HEK293 (cell line): ENCODE measurements at regions not wholly inside any gene's neighbourhood (a gene's known extent, or its start where the extent isn't known, plus 50 kb on each side); places are given as distances from the start of the nearest gene placed in this dataset.

Source experiments
- CTCF ChIA-PET: fragments of 350-600 bp; formaldehyde crosslinking; extraction: SDS; loops from one replicate; lab custom pipeline; 2021; ENCODE audit warnings: antibody characterized with exemption; lab: Yijun Ruan, JAX
- POLR2A ChIA-PET: fragments of 300-600 bp; formaldehyde crosslinking; extraction: SDS; loops from one replicate; lab custom pipeline; 2020; ENCODE audit warnings: antibody characterized with exemption, inconsistent platforms; lab: Yijun Ruan, JAX
- H3K27ac ChIP-seq: fragments of 200-500 bp; sonication (Bioruptor generic); 2 replicates; pipeline ENCODE4 v1.5.1; 2014; ENCODE audit warnings: low read depth, low read length, control low read depth, inconsistent platforms; ENCODE audit errors: extremely low read depth
- H3K36me3 ChIP-seq, 2 experiments: fragments of 200-500 bp in 1 of 2; sonication (Bioruptor generic) in 1 of 2; 1 replicate in 1 of 2; 2 replicates in 1 of 2; pipeline ENCODE4 v1.5.1; 2014 to 2017; ENCODE audit warnings: inconsistent platforms in 2 of 2, low read length in 2 of 2; ENCODE audit not compliant: control insufficient read depth in 2 of 2, insufficient read depth in 1 of 2
- H3K4me1 ChIP-seq: fragments of 200-500 bp; sonication (Bioruptor generic); 2 replicates; pipeline ENCODE4 v1.5.1; 2014; ENCODE audit warnings: mild to moderate bottlenecking, low read length, inconsistent platforms; ENCODE audit not compliant: control insufficient read depth, insufficient read depth
- H3K4me3 ChIP-seq: 2 replicates; pipeline ENCODE4 v1.5.1; 2011; ENCODE audit warnings: low read depth, mild to moderate bottlenecking, control low read depth, low read length, moderate library complexity
- H3K9me3 ChIP-seq: fragments of 200-500 bp; sonication (Bioruptor generic); 2 replicates; pipeline ENCODE4 v1.5.1; 2014; ENCODE audit warnings: low read depth, low read length, inconsistent platforms; ENCODE audit not compliant: control insufficient read depth, insufficient read depth
- CTCF ChIP-seq: fragments of 450-650 bp; formaldehyde crosslinking; IDR thresholded peaks from 2 replicates; pipeline ENCODE4 v1.5.1; 2016; ENCODE audit warnings: missing biosample characterization, missing genetic modification characterization
- INSM2 ChIP-seq: fragments of 450-650 bp; formaldehyde crosslinking; IDR thresholded peaks from 2 replicates; pipeline ENCODE4 v1.5.1; 2016; ENCODE audit warnings: missing biosample characterization, missing genetic modification characterization
- PRDM4 ChIP-seq: fragments of 450-650 bp; formaldehyde crosslinking; IDR thresholded peaks from 2 replicates; pipeline ENCODE4 v1.5.1; 2017; ENCODE audit warnings: missing biosample characterization, missing genetic modification characterization
- PRDM6 ChIP-seq: fragments of 450-650 bp; formaldehyde crosslinking; IDR thresholded peaks from 2 replicates; pipeline ENCODE4 v1.5.1; 2017; ENCODE audit warnings: missing biosample characterization, missing genetic modification characterization
- TSHZ1 ChIP-seq: fragments of 450-650 bp; formaldehyde crosslinking; IDR thresholded peaks from 2 replicates; pipeline ENCODE4 v1.5.1; 2016; ENCODE audit warnings: missing biosample characterization, missing genetic modification characterization, borderline replicate concordance
- WT1 ChIP-seq: fragments of 450-650 bp; formaldehyde crosslinking; IDR thresholded peaks from 2 replicates; pipeline ENCODE4 v1.5.1; 2016; ENCODE audit warnings: missing biosample characterization, missing genetic modification characterization
- ZBTB21 ChIP-seq: fragments of 450-650 bp; formaldehyde crosslinking; IDR thresholded peaks from 2 replicates; pipeline ENCODE4 v1.5.1; 2017; ENCODE audit warnings: missing biosample characterization, missing genetic modification characterization
- ZNF148 ChIP-seq: fragments of 450-650 bp; formaldehyde crosslinking; IDR thresholded peaks from 2 replicates; pipeline ENCODE4 v1.5.0; 2017; ENCODE audit warnings: missing biosample characterization, missing genetic modification characterization, borderline replicate concordance
- ZNF16 ChIP-seq: fragments of 450-650 bp; formaldehyde crosslinking; IDR thresholded peaks from 2 replicates; pipeline ENCODE4 v1.5.1; 2016; ENCODE audit warnings: low read depth, missing biosample characterization, missing genetic modification characterization
- ZNF202 ChIP-seq: fragments of 450-650 bp; formaldehyde crosslinking; IDR thresholded peaks from 2 replicates; pipeline ENCODE4 v1.5.1; 2016; ENCODE audit warnings: missing biosample characterization, missing genetic modification characterization, borderline replicate concordance
- ZNF362 ChIP-seq: fragments of 450-650 bp; formaldehyde crosslinking; IDR thresholded peaks from 2 replicates; pipeline ENCODE4 v1.5.1; 2016; ENCODE audit warnings: missing biosample characterization, missing genetic modification characterization
- ZNF366 ChIP-seq: fragments of 450-650 bp; formaldehyde crosslinking; conservative IDR thresholded peaks from 2 replicates; pipeline ENCODE4 v1.5.1; 2016; ENCODE audit warnings: missing biosample characterization, missing genetic modification characterization
- ZNF398 ChIP-seq: fragments of 450-650 bp; formaldehyde crosslinking; IDR thresholded peaks from 2 replicates; pipeline ENCODE4 v1.5.1; 2017; ENCODE audit warnings: missing biosample characterization, missing genetic modification characterization
- ZNF560 ChIP-seq: fragments of 450-650 bp; formaldehyde crosslinking; IDR thresholded peaks from 2 replicates; pipeline ENCODE4 v1.5.1; 2017; ENCODE audit warnings: missing biosample characterization, missing genetic modification characterization, borderline replicate concordance
- ZNF629 ChIP-seq: fragments of 450-650 bp; formaldehyde crosslinking; IDR thresholded peaks from 2 replicates; pipeline ENCODE4 v1.5.1; 2017; ENCODE audit warnings: missing biosample characterization, missing genetic modification characterization
- ZNF701 ChIP-seq: fragments of 450-650 bp; formaldehyde crosslinking; IDR thresholded peaks from 2 replicates; pipeline ENCODE4 v1.5.1; 2016; ENCODE audit warnings: missing biosample characterization, missing genetic modification characterization
- ZNF768 ChIP-seq: fragments of 450-650 bp; formaldehyde crosslinking; IDR thresholded peaks from 2 replicates; pipeline ENCODE4 v1.5.1; 2018; ENCODE audit warnings: missing biosample characterization, mild to moderate bottlenecking, missing genetic modification characterization
- ZSCAN5A ChIP-seq: fragments of 450-650 bp; formaldehyde crosslinking; IDR thresholded peaks from 2 replicates; pipeline ENCODE4 v1.5.1; 2016; ENCODE audit warnings: missing biosample characterization, missing genetic modification characterization

GRCh38 chr5:58317009-58317408 is 142.9 kb downstream of the PLK2 start:
- Histone ChIP-seq H3K9me3 (no peaks in the 10 kb centered on the region), H3K27ac (no peak overlapping the region), H3K4me1 (no peaks in the 10 kb centered on the region), H3K4me3 (no peak overlapping the region), H3K36me3 (no peaks in the 10 kb centered on the region)
- ChIA-PET POLR2A (no interaction called here), CTCF (no interaction called here)
- TF ChIP-seq ZNF16 (tag by site-specific recombination), result no peak
- no peak for TF ChIP-seq ZSCAN5A (tag by site-specific recombination)
- TF ChIP-seq ZNF202 (tag by site-specific recombination), result no peak
- no peak for TF ChIP-seq ZNF560 (tag by site-specific recombination)
- TF ChIP-seq ZBTB21 (tag by site-specific recombination), result no peak
- no peak for TF ChIP-seq PRDM6
- TF ChIP-seq ZNF366 (tag by site-specific recombination), result no peak
- TF ChIP-seq ZNF701 (tag by site-specific recombination), result no peak
- no peak for TF ChIP-seq CTCF (tag by site-specific recombination)
- no peak for TF ChIP-seq ZNF362
- TF ChIP-seq ZNF629 (tag by site-specific recombination), result no peak
- no peak for TF ChIP-seq ZNF768 (tag by site-specific recombination)
- TF ChIP-seq WT1 (tag by site-specific recombination), result no peak
- TF ChIP-seq PRDM4 (tag by site-specific recombination), result no peak
- TF ChIP-seq INSM2, result no peak
- TF ChIP-seq TSHZ1 (tag by site-specific recombination), result no peak
- TF ChIP-seq ZNF148 (tag by site-specific recombination), result no peak
- TF ChIP-seq ZNF398, result no peak
